ENCODE measurements at regions not wholly inside any gene's neighbourhood (a gene's known extent, or its start where the extent isn't known, plus 50 kb on each side); places are given as distances from the start of the nearest gene placed in this dataset.
"Not testable (repeated sequence)": the region's sequence is repeated elsewhere in the genome, so short reads cannot be mapped to it uniquely, and the experiment has no call there.

GRCh38 chrX:45811326-45811725 lies 610.6 kb upstream of the DIPK2B start:
- DNase-seq (ENCODE audit: low read depth), result no peak

DNA sequence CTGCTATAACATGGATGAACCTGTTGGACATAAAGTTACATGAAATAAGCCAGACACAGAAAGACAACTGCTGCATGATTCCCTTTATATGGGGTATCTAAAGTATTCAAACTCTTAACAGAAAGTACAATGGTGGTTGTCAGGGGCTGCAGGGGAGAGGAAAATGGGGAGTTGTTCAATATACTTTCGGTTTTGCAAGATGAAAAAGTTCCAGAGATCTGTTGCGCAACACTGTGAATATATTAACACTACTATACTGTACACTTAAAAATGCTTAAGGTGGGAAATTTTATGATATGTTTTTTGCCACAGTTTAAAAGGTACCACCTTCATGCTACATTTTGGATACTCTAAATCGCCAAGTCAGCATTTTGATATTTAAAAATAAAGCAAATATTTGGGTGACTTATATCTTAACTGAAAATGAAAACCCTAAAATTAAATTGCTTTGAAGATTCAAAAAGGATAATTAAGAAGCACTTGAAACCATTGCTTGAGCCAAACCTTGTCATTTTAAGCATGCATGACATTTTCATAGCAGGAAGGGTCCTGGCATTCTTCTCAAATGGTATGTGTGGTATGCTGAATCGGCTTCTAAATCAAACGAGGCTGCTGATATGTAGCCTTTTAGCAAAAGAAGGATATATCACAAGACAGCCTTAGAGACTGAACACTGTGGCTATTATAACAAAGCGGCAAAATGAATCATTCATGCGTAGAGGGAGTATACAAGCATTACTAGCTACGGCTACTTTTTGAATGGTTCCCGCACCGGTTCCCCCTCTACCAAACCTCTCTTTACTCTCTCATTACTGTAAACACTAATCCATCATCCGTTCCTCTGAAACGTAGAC lies 607.1 kb upstream of the DIPK2B start:
- no peak for DNase-seq (ENCODE audit: low read depth)

DNA sequence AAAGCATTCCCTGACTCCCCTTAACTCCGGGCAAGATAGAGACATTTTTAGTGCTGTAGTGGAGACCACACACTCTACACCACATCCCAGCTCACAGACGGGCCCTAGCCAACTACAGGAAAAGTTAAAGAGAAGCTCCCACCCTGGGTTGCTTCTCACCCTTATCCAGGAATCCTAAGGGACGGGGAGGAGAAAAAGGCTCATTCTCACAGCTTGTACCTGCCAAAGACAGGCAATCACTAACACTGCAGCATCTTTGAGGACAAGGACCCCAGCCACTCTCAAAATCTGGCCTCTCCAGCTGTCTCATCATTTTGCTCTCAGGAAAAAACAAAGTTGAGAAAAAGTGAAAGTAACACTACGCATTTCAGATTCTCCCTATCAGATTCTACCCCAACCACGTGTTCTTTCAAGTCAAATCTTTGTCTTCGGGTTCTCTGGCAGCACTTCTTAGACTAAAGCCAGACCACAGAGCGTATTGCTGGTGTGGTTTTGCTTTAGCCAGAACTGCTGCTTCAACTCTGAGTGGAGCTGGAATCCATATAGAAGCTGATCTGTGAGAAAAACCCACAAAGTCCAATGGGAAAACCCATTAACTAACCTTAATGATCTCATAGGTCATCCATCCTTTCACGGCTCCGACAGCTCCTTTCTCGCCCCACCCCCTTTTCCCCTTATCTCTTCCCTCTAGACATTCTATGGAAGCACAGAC lies 605.9 kb upstream of the DIPK2B start:
- DNase-seq (ENCODE audit: low read depth), result peak; percentile 28

DNA sequence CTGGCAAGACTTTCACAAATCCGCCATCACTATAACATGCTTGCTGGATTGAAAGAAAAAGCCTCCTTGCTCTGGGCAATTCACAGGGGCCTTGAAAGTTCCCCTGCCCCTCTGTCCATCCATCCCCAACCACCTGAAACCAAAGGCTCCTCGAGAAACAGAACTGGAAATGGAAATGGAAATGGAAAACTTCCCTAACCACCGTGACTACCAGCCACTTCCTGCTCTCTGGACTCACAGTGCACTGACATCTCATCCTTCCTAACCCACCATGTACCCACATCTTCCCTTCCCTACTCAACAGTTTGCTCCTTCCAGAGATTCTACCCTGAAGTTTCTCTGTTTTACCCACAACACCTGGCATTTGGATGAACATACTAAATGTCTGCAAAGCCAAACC lies 603.6 kb upstream of the DIPK2B start:
- DNase-seq (ENCODE audit: low read depth), result no peak

GRCh38 chrX:45803383-45803921 lies 602.8 kb upstream of the DIPK2B start:
- peak; percentile 35 for DNase-seq (ENCODE audit: low read depth)

DNA sequence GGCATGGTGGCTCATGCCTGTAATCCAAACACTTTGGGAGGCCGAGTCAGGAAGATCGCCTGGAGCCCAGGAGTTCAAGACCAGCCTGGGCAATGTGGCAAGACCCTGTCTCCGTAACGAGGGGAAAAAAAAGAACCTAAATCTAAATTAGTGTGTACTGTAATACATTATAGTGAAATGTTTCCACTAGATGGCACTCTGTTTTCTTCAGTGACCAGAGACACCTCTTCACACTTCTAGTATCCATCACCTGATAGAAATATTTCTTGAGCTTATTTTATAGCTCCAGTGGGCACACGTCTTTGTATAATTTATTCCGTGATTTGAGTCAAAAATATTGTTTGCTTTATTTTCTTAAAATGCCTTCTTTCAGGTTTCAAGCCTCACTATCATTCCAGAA lies 600.9 kb upstream of the DIPK2B start:
- DNase-seq (ENCODE audit: low read depth), result no peak

DNA sequence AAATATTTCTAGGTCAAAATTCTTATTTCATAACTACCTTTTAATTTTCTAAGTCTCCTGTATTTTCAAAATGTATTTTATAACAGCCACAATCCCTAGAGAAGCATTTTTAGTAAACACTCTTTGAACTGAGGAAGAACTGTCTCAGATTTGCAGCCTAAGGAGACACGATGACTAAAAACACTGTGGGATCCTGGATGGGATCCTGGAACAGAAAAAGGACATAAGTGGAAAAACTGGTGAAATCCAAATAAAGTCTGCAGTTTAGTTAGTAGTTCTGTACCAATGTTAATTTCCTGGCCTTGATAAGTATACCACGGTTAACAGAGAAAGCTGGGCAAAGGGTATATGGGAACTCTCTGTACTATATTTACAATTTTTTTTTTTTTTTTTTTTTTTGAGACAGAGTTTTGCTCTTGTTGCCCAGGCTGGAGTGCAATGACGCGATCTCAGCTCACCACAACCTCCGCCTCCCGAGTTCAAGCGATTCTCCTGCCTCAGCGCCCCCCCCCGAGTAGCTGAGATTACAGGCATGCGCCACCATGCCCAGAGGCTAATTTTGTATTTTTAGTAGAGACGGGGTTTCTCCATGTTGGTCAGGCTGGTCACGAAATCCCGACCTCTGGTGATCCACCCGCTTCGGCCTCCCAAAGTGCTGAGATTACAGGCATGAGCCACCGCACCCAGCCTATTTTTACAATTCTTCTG lies 600.2 kb upstream of the DIPK2B start:
- not testable (repeated sequence) for DNase-seq (ENCODE audit: low read depth)

DNA sequence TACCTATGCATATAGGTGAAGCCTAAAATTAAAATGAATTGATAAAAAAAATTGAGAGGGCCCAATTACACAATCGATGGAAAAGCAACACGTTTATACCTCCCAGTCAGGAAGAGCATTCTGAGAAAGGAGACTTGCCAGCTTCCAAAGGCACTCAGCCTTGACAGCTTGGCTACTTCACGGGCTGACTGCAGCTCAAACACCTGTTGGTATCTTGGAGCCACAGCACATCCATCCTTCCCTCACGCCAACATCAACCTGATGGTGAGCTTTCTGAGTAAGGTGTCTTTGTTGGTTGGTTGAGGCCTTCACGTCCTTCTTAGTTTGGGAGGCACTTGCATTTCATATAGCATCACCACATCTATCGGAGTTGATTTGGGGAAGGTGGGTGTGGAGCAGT lies 598.9 kb upstream of the DIPK2B start:
- DNase-seq (ENCODE audit: low read depth), result no peak

GRCh38 chrX:45795546-45795945 lies 594.9 kb upstream of the DIPK2B start:
- no peak for DNase-seq (ENCODE audit: low read depth)

DNA sequence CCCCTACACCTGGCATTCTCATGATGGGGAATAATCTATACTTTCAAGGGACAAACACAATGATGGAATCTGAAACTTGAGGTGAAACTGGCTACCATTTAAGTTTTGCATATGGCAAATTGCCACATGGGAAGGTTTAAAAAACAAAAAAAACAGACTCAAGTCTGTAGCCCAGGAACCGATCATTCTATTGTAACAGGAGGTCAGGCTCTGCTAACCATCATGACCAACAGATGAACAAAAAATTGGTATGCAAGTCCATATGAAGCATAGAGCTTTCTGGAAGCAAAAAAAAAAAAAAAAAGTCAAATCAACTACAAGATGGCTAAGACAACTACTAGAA lies 594.3 kb upstream of the DIPK2B start:
- no peak for DNase-seq (ENCODE audit: low read depth)

GRCh38 chrX:45794323-45794994 lies 593.8 kb upstream of the DIPK2B start:
- no peak for DNase-seq (ENCODE audit: low read depth)

- DNase-seq (ENCODE audit: low read depth), result no peak
Measured at GRCh38 chrX:45788941-45789348, 588.3 kb upstream of the DIPK2B start.

- no peak for DNase-seq (ENCODE audit: low read depth)
Measured at GRCh38 chrX:45788315-45788714, 587.6 kb upstream of the DIPK2B start.

DNA sequence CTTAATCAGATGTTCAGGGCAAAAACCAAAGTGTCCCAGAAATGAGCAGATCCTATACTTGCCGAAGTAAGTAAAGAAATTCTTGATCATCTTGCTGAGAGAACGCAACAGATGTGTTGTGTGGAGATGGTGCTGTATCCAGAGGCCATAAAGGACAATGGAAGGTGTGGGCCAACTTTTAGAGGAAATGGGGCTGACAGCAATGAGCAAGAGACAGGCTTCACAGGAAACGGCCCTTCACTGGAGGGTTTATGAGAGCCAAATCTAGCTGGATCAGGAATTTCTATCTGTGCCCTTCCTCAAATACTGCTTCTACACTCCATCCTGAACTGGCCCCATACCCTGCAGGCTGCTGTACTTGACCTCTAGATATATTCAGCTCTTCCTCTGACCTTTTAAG lies 583.9 kb upstream of the DIPK2B start:
- DNase-seq (ENCODE audit: low read depth), result no peak

GRCh38 chrX:45783002-45783401 lies 582.3 kb upstream of the DIPK2B start:
- no peak for DNase-seq (ENCODE audit: low read depth)

GRCh38 chrX:45781901-45782553 lies 581.4 kb upstream of the DIPK2B start:
- no peak for DNase-seq (ENCODE audit: low read depth)

DNA sequence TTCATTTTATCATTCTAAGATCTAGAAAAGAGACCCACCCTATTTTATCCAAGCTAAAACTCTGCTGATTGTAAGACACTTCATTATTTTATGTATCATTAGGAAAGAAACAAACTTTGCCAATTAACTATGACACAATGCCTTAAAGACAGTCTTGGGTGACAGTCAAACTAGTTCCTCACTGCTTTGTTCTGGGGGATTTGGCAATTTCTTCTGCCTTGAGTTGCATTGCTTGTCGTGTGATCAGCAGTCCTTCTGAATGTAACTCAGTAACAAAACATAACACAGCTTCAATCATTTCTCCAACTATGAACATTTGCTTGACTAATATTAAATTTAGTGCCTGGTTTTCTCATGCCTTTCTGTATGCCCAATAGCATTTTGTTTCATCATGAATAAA lies 577.9 kb upstream of the DIPK2B start:
- DNase-seq (ENCODE audit: low read depth), result no peak

DNA sequence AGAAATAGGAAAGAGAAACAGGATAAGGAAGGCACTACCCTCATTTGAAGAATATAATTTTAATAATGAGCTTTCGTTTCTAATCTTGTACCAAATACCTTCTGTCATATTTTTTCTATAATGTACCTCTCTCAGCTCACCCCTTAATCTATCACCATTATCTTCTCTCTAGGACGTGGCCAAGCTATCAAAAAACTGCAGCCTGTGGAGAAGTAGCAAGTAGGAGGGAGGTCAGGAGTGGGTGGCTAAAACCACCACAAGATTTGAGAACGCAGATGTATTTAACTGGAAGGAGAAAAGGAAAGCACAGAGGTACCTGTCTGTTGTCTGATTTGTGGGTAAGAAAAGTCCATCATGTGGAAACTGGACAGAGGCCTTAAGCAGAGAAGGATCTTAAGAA lies 576.7 kb upstream of the DIPK2B start:
- DNase-seq (ENCODE audit: low read depth), result no peak

GRCh38 chrX:45775468-45775867 lies 574.8 kb upstream of the DIPK2B start:
- DNase-seq (ENCODE audit: low read depth), result no peak

DNA sequence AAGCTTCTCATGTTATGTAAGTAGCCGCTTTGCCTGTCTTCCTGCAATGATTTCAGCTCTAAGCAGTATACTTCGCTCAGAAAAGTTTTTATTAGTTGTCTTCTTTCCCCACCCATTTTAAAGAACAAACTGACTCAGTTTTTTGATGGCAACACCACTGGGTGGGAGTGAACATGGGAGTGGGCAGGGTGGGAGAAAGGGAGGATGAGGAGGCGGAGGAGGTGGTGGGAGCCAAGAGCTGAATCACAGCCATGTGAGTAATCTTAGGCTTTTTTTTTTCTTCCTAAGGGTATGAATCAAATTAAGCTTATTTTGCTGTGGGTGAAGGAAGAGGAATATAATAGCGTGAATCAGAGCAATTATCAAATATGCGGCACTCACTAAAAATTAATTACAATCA lies 574.3 kb upstream of the DIPK2B start:
- peak; percentile 60 for DNase-seq (ENCODE audit: low read depth)

GRCh38 chrX:45773572-45773971 lies 572.9 kb upstream of the DIPK2B start:
- no peak for DNase-seq (ENCODE audit: low read depth)

Data from stimulated activated CD4-positive, alpha-beta T cell treated with anti-CD3 and anti-CD28 coated beads, Interleukin-2, amount 100 ng/mL, for 4 hours (primary cell).